Thymus (tissue), 11 donors: ENCODE measurements at regions not wholly inside any gene's neighbourhood (a gene's known extent, or its start where the extent isn't known, plus 50 kb on each side); places are given as distances from the start of the nearest gene placed in this dataset.
"Not testable (repeated sequence)": the region's sequence is repeated elsewhere in the genome, so short reads cannot be mapped to it uniquely, and the experiment has no call there.

Experiments
- DNase-seq, 9 donors: peaks; one replicate each; pipeline ENCODE4 v3.0.0-alpha.2; 2013; ENCODE audit warnings: low spot score in 9 of 9, low read depth in 6 of 9, missing footprints in 1 of 9
- H3K27ac ChIP-seq, 2 donors: one replicate each; pipeline ENCODE4 v1.5.1; 2013; ENCODE audit warnings: control low read depth in 1 of 2, low read depth in 1 of 2, low read length in 1 of 2, mild to moderate bottlenecking in 1 of 2, moderate library complexity in 1 of 2
- H3K27me3 ChIP-seq, 2 donors: one replicate each; pipeline ENCODE4 v1.5.1; 2013; ENCODE audit warnings: low read length in 1 of 2; ENCODE audit not compliant: control insufficient read depth in 2 of 2, insufficient read depth in 1 of 2
- H3K36me3 ChIP-seq, 2 donors: one replicate each; pipeline ENCODE4 v1.5.1; 2013; ENCODE audit warnings: low read length in 1 of 2, mild to moderate bottlenecking in 1 of 2, moderate library complexity in 1 of 2; ENCODE audit not compliant: control insufficient read depth in 2 of 2, insufficient read depth in 2 of 2
- H3K4me1 ChIP-seq, 2 donors: one replicate each; pipeline ENCODE4 v1.5.1; 2013; ENCODE audit warnings: low read length in 2 of 2; ENCODE audit not compliant: control insufficient read depth in 2 of 2, insufficient read depth in 2 of 2
- H3K4me3 ChIP-seq, 2 donors: one replicate each; pipeline ENCODE4 v1.5.1; 2013; ENCODE audit warnings: low read length in 2 of 2, control low read depth in 1 of 2, mild to moderate bottlenecking in 1 of 2
- H3K9me3 ChIP-seq, 2 donors: one replicate each; pipeline ENCODE4 v1.5.1; 2013; ENCODE audit warnings: low read length in 1 of 2, mild to moderate bottlenecking in 1 of 2; ENCODE audit not compliant: control insufficient read depth in 2 of 2, insufficient read depth in 1 of 2
- WGBS: extraction: QIAGEN DNeasy Blood & Tissue Kit; methylation state at CpG from one replicate; pipeline ENCODE4 v1.1.7; 2013; 5-methylcytosine and 5-hydroxymethylcytosine counted together
- donor health status: healthy.

DNA sequence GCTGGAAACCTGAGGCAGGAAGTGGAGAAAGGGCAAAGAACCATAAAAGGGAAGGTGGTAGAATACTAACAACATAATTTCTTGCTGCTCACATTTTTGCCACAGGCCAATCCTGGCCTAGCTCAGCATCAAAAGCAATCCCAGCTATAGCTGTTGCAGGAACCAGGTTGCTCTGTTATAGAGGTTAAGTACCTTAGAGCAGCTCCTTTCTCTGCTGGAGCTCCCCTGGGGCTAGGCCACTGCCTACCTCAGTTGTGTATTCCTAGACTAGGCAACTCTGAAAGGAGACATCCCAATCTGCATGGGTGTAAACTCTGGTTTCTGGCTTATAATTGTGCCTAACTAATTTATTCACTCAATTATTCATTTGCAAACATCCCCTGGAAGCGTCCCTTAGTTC lies 108.4 kb downstream of the ZNF365 start:
- no peak for DNase-seq
- WGBS = 91% methylated on average over 1 of the region's 1 CpG
- no peaks in the 10 kb centered on the region for H3K27me3 ChIP-seq

GRCh38 chr10:62491597-62491996 lies 117.4 kb downstream of the ZNF365 start:
- DNase-seq = no peak
- no peak overlapping the region for H3K27ac ChIP-seq

More for the DNA sequence above, 108.4 kb downstream of the ZNF365 start:
- H3K4me3 ChIP-seq = no peak overlapping the region
- no peaks in the 10 kb centered on the region for H3K9me3 ChIP-seq
- no peaks in the 10 kb centered on the region for H3K36me3 ChIP-seq
- no peak overlapping the region for H3K27ac ChIP-seq
- no peaks in the 10 kb centered on the region for H3K4me1 ChIP-seq

DNA sequence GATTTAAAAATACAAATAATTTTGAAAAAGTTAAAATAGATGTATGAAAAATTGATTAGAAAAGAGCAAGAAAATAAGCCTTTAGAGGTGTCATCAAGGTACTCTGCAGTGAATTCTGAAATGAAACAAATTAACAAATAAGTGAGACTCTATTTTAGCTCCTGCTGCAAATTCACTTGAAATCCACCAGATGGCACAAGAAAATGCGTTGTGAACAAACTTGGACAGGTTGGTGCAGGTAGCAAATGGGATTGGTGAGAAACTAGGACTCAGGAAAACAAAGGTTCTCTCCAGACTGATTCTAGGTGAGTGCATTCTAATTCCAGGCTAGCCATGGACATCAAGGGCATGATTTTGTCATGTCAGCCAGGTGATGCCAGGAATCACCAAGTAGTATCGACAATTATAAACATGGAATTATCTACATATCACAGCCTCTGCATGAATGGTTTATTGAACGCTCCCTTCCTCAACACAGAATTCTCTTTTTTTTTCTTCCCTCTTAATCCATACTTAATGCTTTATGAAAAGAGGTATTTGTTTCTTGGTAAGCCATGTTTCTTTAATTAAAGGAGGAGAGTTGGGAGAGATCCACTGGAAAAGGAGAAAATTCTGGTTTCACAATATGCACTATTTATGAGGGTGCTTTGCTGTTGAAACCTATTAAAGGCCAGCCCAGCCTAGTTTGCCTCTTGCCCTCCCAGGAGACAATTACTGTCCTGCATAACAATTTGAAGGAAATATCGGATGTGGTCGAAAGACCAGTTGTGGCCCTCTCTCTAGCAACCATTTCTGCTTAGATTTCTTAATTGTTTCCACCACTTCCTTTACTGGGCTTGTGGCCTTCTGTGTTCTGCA lies 118.1 kb downstream of the ZNF365 start:
- WGBS = 62% methylated on average over 5 of the region's 5 CpGs
- Histone ChIP-seq H3K36me3 (no peaks in the 10 kb centered on the region), H3K9me3 (no peaks in the 10 kb centered on the region), H3K27me3 (no peaks in the 10 kb centered on the region), H3K4me1 (no peaks in the 10 kb centered on the region), H3K27ac (no peak overlapping the region), H3K4me3 (no peak overlapping the region)
- DNase-seq = peak in 5 of 9 donors; percentile 4 to 36 (median 13)

More at GRCh38 chr10:62491597-62491996, 117.4 kb downstream of the ZNF365 start:
- H3K36me3 ChIP-seq = no peaks in the 10 kb centered on the region
- H3K9me3 ChIP-seq = no peaks in the 10 kb centered on the region
- no peaks in the 10 kb centered on the region for H3K27me3 ChIP-seq
- H3K4me3 ChIP-seq = no peak overlapping the region
- no peaks in the 10 kb centered on the region for H3K4me1 ChIP-seq

- DNase-seq = no peak
- 68% methylated on average over 3 of the region's 3 CpGs for WGBS
These were observed 118.7 kb downstream of the ZNF365 start for GRCh38 chr10:62492870-62493180.

GRCh38 chr10:62496925-62497324 lies 122.8 kb downstream of the ZNF365 start:
- Histone ChIP-seq H3K36me3 (no peaks in the 10 kb centered on the region), H3K4me3 (no peak overlapping the region), H3K27me3 (no peaks in the 10 kb centered on the region), H3K4me1 (no peaks in the 10 kb centered on the region), H3K27ac (no peak overlapping the region), H3K9me3 (no peaks in the 10 kb centered on the region)
- WGBS = 89% methylated on average over 3 of the region's 3 CpGs
- no peak for DNase-seq

More at GRCh38 chr10:62492870-62493180, 118.7 kb downstream of the ZNF365 start:
- Histone ChIP-seq H3K4me3 (no peak overlapping the region), H3K27ac (no peak overlapping the region), H3K4me1 (no peaks in the 10 kb centered on the region), H3K9me3 (no peaks in the 10 kb centered on the region), H3K36me3 (no peaks in the 10 kb centered on the region), H3K27me3 (no peaks in the 10 kb centered on the region)

DNA sequence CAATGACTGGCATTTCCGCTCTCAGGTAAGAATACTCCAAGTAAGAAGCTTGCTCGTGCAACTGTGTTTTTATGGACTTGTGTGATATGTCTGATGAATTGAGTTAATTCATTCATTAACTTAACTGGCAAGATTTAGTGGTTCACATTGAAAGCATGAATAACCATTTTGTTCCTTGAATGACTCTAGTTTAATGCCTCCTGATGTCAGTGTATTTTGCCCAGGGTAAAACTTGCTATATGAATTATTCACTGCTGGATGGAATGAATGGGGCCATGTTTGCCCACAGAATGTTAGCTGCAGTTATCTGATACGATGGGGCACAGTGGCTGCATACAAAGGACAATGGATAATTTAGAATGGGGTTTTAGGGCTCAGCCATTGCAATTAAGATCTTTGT lies 124.1 kb downstream of the ZNF365 start:
- no peak for DNase-seq
- H3K9me3 ChIP-seq = no peaks in the 10 kb centered on the region

DNA sequence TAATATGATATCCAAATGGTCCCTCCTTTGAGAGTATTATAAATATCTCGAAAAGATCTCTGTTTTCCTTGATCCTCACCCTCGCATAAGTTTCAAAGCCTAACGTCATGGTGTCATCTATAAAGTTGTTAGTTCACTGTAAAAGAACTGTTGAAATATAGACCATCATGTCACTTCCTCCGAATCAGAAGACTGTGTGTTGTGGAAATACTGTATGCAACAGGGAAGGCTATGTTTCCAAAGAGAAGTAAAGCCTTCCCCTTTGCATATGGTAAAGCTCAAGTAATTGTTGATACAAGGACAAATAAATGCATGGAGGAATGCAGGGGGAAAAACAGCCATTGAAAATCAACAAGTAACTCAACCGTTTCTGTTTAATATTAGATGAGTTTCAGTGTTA lies 125.9 kb downstream of the ZNF365 start:
- not testable (repeated sequence) for H3K36me3 ChIP-seq, H3K9me3 ChIP-seq, H3K27me3 ChIP-seq, H3K27ac ChIP-seq, H3K4me1 ChIP-seq, DNase-seq, H3K4me3 ChIP-seq
- WGBS = 90% methylated on average over 3 of the region's 5 CpGs

More for the DNA sequence above, 124.1 kb downstream of the ZNF365 start:
- Histone ChIP-seq H3K27me3 (no peaks in the 10 kb centered on the region), H3K4me3 (no peak overlapping the region), H3K27ac (no peak overlapping the region), H3K36me3 (no peaks in the 10 kb centered on the region), H3K4me1 (no peaks in the 10 kb centered on the region)
- 75% methylated on average over 3 of the region's 3 CpGs for WGBS

DNA sequence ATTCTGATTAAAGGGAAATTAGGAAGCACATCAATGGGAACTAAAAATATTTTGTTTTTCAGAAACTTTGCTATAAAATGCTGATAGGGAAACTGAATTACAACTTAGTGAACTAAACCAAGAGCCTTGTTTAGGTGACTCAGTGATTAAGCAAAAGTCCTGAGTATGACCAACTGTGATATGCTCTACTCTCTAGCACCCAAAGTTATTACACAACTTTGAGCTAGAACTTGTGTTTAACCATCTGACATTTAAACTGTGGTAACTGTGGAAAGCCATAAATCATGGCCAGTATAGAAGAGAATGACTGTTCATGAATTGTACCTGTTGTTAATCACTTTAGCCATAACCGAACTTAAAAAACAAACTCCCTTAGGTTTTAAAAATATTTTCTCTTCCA lies 127.4 kb downstream of the ZNF365 start:
- no peak for DNase-seq

DNA sequence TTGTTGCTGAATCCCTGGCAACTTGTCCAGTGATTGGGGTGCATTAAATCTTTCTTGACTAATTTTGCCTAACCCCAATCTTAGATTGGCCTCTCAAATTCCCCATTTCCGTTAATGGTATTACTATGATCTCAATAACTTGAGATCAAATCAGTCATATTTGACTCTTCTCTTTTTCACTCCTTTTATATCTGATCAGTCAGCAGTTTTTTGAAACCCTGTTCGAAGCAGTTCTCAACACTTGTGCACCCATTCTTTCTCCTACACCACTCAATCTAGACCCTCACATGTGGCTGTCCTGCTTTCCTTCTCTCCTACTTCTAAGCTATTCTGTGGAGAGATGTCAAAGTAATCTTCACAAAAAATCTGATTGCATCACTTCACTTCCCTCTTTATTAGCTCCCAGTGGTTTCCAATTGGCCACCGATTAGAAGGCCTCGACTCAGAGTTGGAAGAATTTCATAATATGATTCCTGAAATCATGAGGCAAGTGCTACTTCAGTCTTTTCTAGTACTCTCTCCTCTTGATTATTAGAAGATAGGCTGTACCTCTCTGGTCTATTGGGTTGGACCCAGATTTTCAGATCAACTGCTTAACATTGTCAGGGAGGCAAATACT lies 128.9 kb downstream of the ZNF365 start:
- H3K4me1 ChIP-seq = no peaks in the 10 kb centered on the region
- no peaks in the 10 kb centered on the region for H3K36me3 ChIP-seq
- no peak for DNase-seq
- WGBS = 90% methylated on average over 4 of the region's 4 CpGs
- H3K4me3 ChIP-seq = no peak overlapping the region
- no peaks in the 10 kb centered on the region for H3K27me3 ChIP-seq
- H3K9me3 ChIP-seq = no peaks in the 10 kb centered on the region
- no peak overlapping the region for H3K27ac ChIP-seq

More for the DNA sequence above, 127.4 kb downstream of the ZNF365 start:
- Histone ChIP-seq H3K36me3 (no peaks in the 10 kb centered on the region), H3K4me3 (no peak overlapping the region), H3K27ac (no peak overlapping the region), H3K27me3 (no peaks in the 10 kb centered on the region), H3K4me1 (no peaks in the 10 kb centered on the region), H3K9me3 (no peaks in the 10 kb centered on the region)
- WGBS = 37% methylated on average over 1 of the region's 1 CpG
